DND-41 (cell line): ENCODE measurements at regions not wholly inside any gene's neighbourhood (a gene's known extent, or its start where the extent isn't known, plus 50 kb on each side); places are given as distances from the start of the nearest gene placed in this dataset.

Source experiments
- ATAC-seq: fragments of 200-7000 bp; cut with Tn5 transposase; 3 replicates; pipeline ENCODE4 v1.9.1; 2021; ENCODE audit warnings: low read depth; ENCODE audit not compliant: insufficient read depth
- DNase-seq: peaks from one replicate; pipeline ENCODE4 v3.0.0-alpha.2; 2020
- H2AFZ ChIP-seq: 2 replicates; pipeline ENCODE4 v1.6.0; 2012; ENCODE audit warnings: low read depth, low read length
- H3K27ac ChIP-seq: 2 replicates; pipeline ENCODE4 v1.5.1; 2012; ENCODE audit warnings: low read length, inconsistent platforms
- H3K27me3 ChIP-seq: fragments of 200-600 bp; sonication (generic); 2 replicates; pipeline ENCODE4 v1.6.0; 2012; ENCODE audit warnings: low read length, mild to moderate bottlenecking, inconsistent platforms; ENCODE audit not compliant: insufficient read depth, poor library complexity
- H3K36me3 ChIP-seq: 2 replicates; pipeline ENCODE4 v1.5.1; 2012; ENCODE audit warnings: low read length, inconsistent platforms; ENCODE audit not compliant: insufficient read depth
- H3K4me1 ChIP-seq: 2 replicates; pipeline ENCODE4 v1.5.1; 2012; ENCODE audit warnings: mild to moderate bottlenecking, low read length; ENCODE audit not compliant: insufficient read depth
- H3K4me2 ChIP-seq: 2 replicates; pipeline ENCODE4 v1.6.0; 2012; ENCODE audit warnings: mild to moderate bottlenecking, moderate library complexity, low read length, inconsistent platforms; ENCODE audit not compliant: insufficient read depth
- H3K4me3 ChIP-seq, 2 experiments: fragments of 200-600 bp in 1 of 2; shearing (Covaris generic) in 1 of 2; 2 replicates each; pipeline ENCODE4 v1.5.1; 2012 to 2016; ENCODE audit warnings: inconsistent platforms in 2 of 2, low read length in 2 of 2, mild to moderate bottlenecking in 2 of 2, low read depth in 1 of 2, moderate library complexity in 1 of 2
- H3K79me2 ChIP-seq: 2 replicates; pipeline ENCODE4 v1.6.0; 2012; ENCODE audit warnings: low read length, inconsistent platforms; ENCODE audit not compliant: insufficient read depth
- H3K9ac ChIP-seq: 2 replicates; pipeline ENCODE4 v1.6.0; 2012; ENCODE audit warnings: low read depth, mild to moderate bottlenecking, inconsistent platforms, low read length, moderate library complexity
- H3K9me3 ChIP-seq: 2 replicates; pipeline ENCODE4 v1.5.1; 2012; ENCODE audit warnings: low read length, moderate library complexity, mild to moderate bottlenecking, inconsistent platforms; ENCODE audit not compliant: insufficient read depth, severe bottlenecking
- H4K20me1 ChIP-seq: 2 replicates; pipeline ENCODE4 v1.6.0; 2012; ENCODE audit warnings: low read length; ENCODE audit not compliant: insufficient read depth
- CTCF ChIP-seq: IDR thresholded peaks from 2 replicates; pipeline ENCODE4 v1.5.1; 2012; ENCODE audit warnings: borderline replicate concordance, low read length, moderate library complexity, mild to moderate bottlenecking; ENCODE audit not compliant: poor library complexity, severe bottlenecking; ENCODE audit errors: extremely low read depth
- EZH2 ChIP-seq: IDR thresholded peaks from 3 replicates; pipeline ENCODE4 v1.6.1; 2012; ENCODE audit warnings: borderline replicate concordance, low read depth, mild to moderate bottlenecking, moderate library complexity, low read length, inconsistent platforms; ENCODE audit not compliant: severe bottlenecking

DNA sequence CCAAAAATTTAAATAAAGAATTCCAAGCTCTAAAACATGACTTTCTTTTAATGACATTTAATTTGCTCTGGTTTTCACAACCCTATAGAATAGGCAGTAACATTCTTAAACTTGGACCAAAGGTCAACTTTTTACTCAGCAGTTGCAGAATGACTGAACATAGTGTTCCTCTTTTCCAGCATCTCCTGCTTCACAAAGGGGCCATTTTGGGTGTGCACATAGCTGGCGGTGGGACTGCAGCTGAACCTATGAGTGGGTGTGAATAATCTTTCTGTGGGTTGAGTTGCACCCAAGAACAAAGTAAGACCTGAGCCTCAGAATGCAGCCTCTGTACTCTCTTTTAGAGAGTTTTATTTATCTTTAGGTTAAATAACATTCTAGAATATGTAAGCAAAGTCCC lies 96.9 kb upstream of the HAPLN1 start:
- no peak overlapping the region for H2AFZ ChIP-seq
- H3K4me3 ChIP-seq: no peak overlapping the region
- no peaks in the 10 kb centered on the region for H4K20me1 ChIP-seq
- DNase-seq (no peak), ATAC-seq (no peak)
- H3K9me3 ChIP-seq: no peaks in the 10 kb centered on the region
- no peak for TF ChIP-seq EZH2
- no peak for TF ChIP-seq CTCF
- no peaks in the 10 kb centered on the region for H3K36me3 ChIP-seq
- no peak overlapping the region for H3K4me2 ChIP-seq
- H3K27ac ChIP-seq: no peak overlapping the region
- H3K27me3 ChIP-seq: no peaks in the 10 kb centered on the region
- no peaks in the 10 kb centered on the region for H3K79me2 ChIP-seq
- H3K9ac ChIP-seq: no peak overlapping the region
- no peaks in the 10 kb centered on the region for H3K4me1 ChIP-seq

GRCh38 chr5:83815661-83816060 lies 95.0 kb upstream of the HAPLN1 start:
- Histone ChIP-seq H3K9me3 (no peaks in the 10 kb centered on the region), H3K36me3 (no peaks in the 10 kb centered on the region), H3K4me3 (no peak overlapping the region), H4K20me1 (no peaks in the 10 kb centered on the region), H2AFZ (no peak overlapping the region), H3K4me2 (no peak overlapping the region), H3K27ac (no peak overlapping the region), H3K9ac (no peak overlapping the region), H3K79me2 (no peaks in the 10 kb centered on the region), H3K4me1 (no peaks in the 10 kb centered on the region), H3K27me3 (no peaks in the 10 kb centered on the region)
- no peak for ATAC-seq
- DNase-seq: no peak
- TF ChIP-seq CTCF: no peak
- TF ChIP-seq EZH2: no peak

DNA sequence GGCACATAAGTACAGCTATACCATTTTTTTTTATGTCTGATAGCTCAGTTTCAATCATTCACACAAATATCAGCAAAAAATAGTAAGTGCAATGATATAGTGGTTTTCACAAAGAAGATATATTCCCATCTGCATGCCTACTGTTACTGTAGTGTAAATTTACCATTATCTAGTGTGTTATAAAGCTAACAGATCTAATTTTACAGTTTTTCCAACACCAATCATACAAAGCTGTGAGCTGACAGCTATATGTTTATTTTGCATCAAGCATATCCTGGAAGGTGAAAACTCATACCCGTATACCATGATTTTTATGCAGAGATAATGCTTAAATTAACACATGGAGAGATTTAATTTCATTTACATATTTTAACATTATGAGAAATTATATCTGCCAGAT lies 89.9 kb upstream of the HAPLN1 start:
- Histone ChIP-seq H3K9me3 (no peaks in the 10 kb centered on the region), H3K4me3 (no peak overlapping the region), H4K20me1 (no peaks in the 10 kb centered on the region), H3K9ac (no peak overlapping the region), H2AFZ (no peak overlapping the region), H3K4me2 (no peak overlapping the region), H3K27me3 (no peaks in the 10 kb centered on the region), H3K4me1 (no peaks in the 10 kb centered on the region), H3K36me3 (no peaks in the 10 kb centered on the region), H3K79me2 (no peaks in the 10 kb centered on the region), H3K27ac (no peak overlapping the region)
- TF ChIP-seq EZH2: no peak
- no peak for TF ChIP-seq CTCF
- no peak for DNase-seq
- ATAC-seq: no peak

- no peak overlapping the region for H3K4me3 ChIP-seq
- H3K27me3 ChIP-seq: no peaks in the 10 kb centered on the region
- H3K4me1 ChIP-seq: no peaks in the 10 kb centered on the region
- H3K4me2 ChIP-seq: no peak overlapping the region
- DNase-seq (no peak), ATAC-seq (no peak)
- no peaks in the 10 kb centered on the region for H3K9me3 ChIP-seq
- no peak overlapping the region for H3K27ac ChIP-seq
- no peak overlapping the region for H3K9ac ChIP-seq
- H4K20me1 ChIP-seq: no peaks in the 10 kb centered on the region
- no peak overlapping the region for H2AFZ ChIP-seq
- no peaks in the 10 kb centered on the region for H3K36me3 ChIP-seq
- H3K79me2 ChIP-seq: no peaks in the 10 kb centered on the region
- no peak for TF ChIP-seq EZH2
- no peak for TF ChIP-seq CTCF
Observed at GRCh38 chr5:83802686-83803085, 82.0 kb upstream of the HAPLN1 start.
